GM12892 (cell line): ENCODE measurements at regions not wholly inside any gene's neighbourhood (a gene's known extent, or its start where the extent isn't known, plus 50 kb on each side); places are given as distances from the start of the nearest gene placed in this dataset.

Source experiments
- POLR2A ChIP-seq: IDR thresholded peaks from 2 replicates; pipeline ENCODE4 v1.6.1; 2011; ENCODE audit warnings: low read depth, low read length, control low read depth
- POLR2AphosphoS5 ChIP-seq: IDR thresholded peaks from 2 replicates; pipeline ENCODE4 v1.6.1; 2011; ENCODE audit warnings: low read depth, low read length, control low read depth
- TAF1 ChIP-seq: IDR thresholded peaks from 2 replicates; pipeline ENCODE4 v1.6.1; 2011; ENCODE audit warnings: low read depth, mild to moderate bottlenecking, control low read depth, low read length, borderline replicate concordance

DNA sequence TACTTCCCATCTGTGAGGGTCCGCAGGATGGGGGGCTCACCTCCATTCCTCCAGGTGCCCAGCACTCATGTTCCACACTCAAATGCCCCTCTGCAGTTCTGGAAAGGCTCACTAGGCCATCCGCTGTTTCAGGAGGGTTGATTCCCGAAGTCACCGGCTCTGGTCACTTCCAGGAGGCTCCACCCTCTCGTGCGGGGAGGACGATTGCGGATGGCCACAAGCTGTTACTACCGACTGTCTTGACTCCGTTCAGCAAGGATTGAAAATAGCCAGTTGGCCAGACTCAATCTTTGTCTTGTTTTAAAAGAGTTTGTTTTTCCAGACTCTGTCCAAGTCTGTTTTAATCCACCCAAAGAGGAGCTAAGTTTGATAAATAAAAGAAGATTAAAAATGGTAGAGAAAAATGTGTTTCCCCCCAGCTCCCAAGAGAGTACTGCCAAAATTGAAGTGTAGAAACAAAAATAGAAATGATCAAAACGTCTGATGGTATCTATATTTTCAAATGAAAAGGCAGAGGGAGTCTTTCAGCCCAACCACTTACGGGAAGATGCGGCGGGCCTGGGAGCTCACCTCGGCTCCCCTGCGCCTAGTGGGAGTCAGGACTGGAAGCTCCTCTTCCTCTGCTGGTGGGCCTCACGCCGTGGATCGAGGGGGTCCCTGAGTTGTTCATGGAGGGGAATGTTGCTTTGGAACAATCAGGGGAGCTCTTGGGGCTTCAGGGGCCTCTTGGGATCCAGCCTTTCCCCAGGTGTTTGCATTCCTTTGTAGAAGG, 1280.8 kb downstream of the BRD1 start:
- TF ChIP-seq POLR2A (no peak), POLR2AphosphoS5 (no peak), TAF1 (no peak)
